OCI-LY1 (cell line): ENCODE measurements at regions not wholly inside any gene's neighbourhood (a gene's known extent, or its start where the extent isn't known, plus 50 kb on each side); places are given as distances from the start of the nearest gene placed in this dataset.

Source experiments
- CTCF ChIP-seq: fragments of 200-600 bp; sonication (generic), shearing (Covaris generic); IDR thresholded peaks from 2 replicates; pipeline ENCODE4 v1.5.1; 2017; ENCODE audit warnings: mild to moderate bottlenecking, antibody characterized with exemption, low read length, moderate library complexity, mixed read lengths
- EZH2 ChIP-seq: fragments of 200-600 bp; sonication (generic), shearing (Covaris generic); IDR thresholded peaks from 2 replicates; pipeline ENCODE4 v1.8.0; 2017; ENCODE audit warnings: borderline replicate concordance, mixed run types, mild to moderate bottlenecking, antibody characterized with exemption, low read length, moderate library complexity, mixed read lengths

GRCh38 chr15:62637950-62638619 is 404.5 kb upstream of the TPM1 start:
- TF ChIP-seq CTCF (no peak), EZH2 (no peak)
